ENCODE measurements at regions not wholly inside any gene's neighbourhood (a gene's known extent, or its start where the extent isn't known, plus 50 kb on each side); places are given as distances from the start of the nearest gene placed in this dataset.

GRCh38 chr6:19665613-19665909 is 171.6 kb upstream of the ID4 start:
- no peak for TF ChIP-seq MYC (IDR thresholded peaks at IDR 0.05; ENCODE audit: low read depth, low read length)
- no peak for TF ChIP-seq POLR2A (IDR thresholded peaks at IDR 0.05; ENCODE audit: extremely low read depth, insufficient read length)
- TF ChIP-seq MAX (IDR thresholded peaks at IDR 0.05; ENCODE audit: low read depth, low read length) = no peak
- TF ChIP-seq CTCF (IDR thresholded peaks at IDR 0.05; ENCODE audit: low read depth, low read length) = no peak
- DNase-seq (ENCODE audit: low read depth) = no peak
- H3K4me3 ChIP-seq (ENCODE audit: low read depth, low read length) = no peak overlapping the region

GRCh38 chr6:19668710-19669109 is 168.5 kb upstream of the ID4 start:
- no peak overlapping the region for H3K4me3 ChIP-seq (ENCODE audit: low read depth, low read length)
- TF ChIP-seq POLR2A (IDR thresholded peaks at IDR 0.05; ENCODE audit: extremely low read depth, insufficient read length) (no peak), CTCF (IDR thresholded peaks at IDR 0.05; ENCODE audit: low read depth, low read length) (no peak), MAX (IDR thresholded peaks at IDR 0.05; ENCODE audit: low read depth, low read length) (no peak), MYC (IDR thresholded peaks at IDR 0.05; ENCODE audit: low read depth, low read length) (no peak)
- DNase-seq (ENCODE audit: low read depth) = no peak

GRCh38 chr6:19669206-19669605 is 168.0 kb upstream of the ID4 start:
- no peak overlapping the region for H3K4me3 ChIP-seq (ENCODE audit: low read depth, low read length)
- no peak for DNase-seq (ENCODE audit: low read depth)
- TF ChIP-seq MAX (IDR thresholded peaks at IDR 0.05; ENCODE audit: low read depth, low read length) = no peak

- no peak overlapping the region for H3K4me3 ChIP-seq (ENCODE audit: low read depth, low read length)
- TF ChIP-seq MYC (IDR thresholded peaks at IDR 0.05; ENCODE audit: low read depth, low read length) (no peak), MAX (IDR thresholded peaks at IDR 0.05; ENCODE audit: low read depth, low read length) (no peak), POLR2A (IDR thresholded peaks at IDR 0.05; ENCODE audit: extremely low read depth, insufficient read length) (no peak)
- no peak for DNase-seq (ENCODE audit: low read depth)
Measured at GRCh38 chr6:19682859-19683258, 154.3 kb upstream of the ID4 start.

- TF ChIP-seq MAX (IDR thresholded peaks at IDR 0.05; ENCODE audit: low read depth, low read length) (no peak), CTCF (IDR thresholded peaks at IDR 0.05; ENCODE audit: low read depth, low read length) (no peak), POLR2A (IDR thresholded peaks at IDR 0.05; ENCODE audit: extremely low read depth, insufficient read length) (no peak), MYC (IDR thresholded peaks at IDR 0.05; ENCODE audit: low read depth, low read length) (no peak)
- H3K4me3 ChIP-seq (ENCODE audit: low read depth, low read length) = no peak overlapping the region
- DNase-seq (ENCODE audit: low read depth) = no peak
Measured at GRCh38 chr6:19690325-19691075, 146.7 kb upstream of the ID4 start.

GRCh38 chr6:19691465-19692167 is 145.6 kb upstream of the ID4 start:
- TF ChIP-seq CTCF (IDR thresholded peaks at IDR 0.05; ENCODE audit: low read depth, low read length) (no peak), MAX (IDR thresholded peaks at IDR 0.05; ENCODE audit: low read depth, low read length) (no peak), MYC (IDR thresholded peaks at IDR 0.05; ENCODE audit: low read depth, low read length) (no peak), POLR2A (IDR thresholded peaks at IDR 0.05; ENCODE audit: extremely low read depth, insufficient read length) (no peak)
- no peak overlapping the region for H3K4me3 ChIP-seq (ENCODE audit: low read depth, low read length)
- DNase-seq (ENCODE audit: low read depth) = no peak
